B cell (primary cell): ENCODE measurements at regions not wholly inside any gene's neighbourhood (a gene's known extent, or its start where the extent isn't known, plus 50 kb on each side); places are given as distances from the start of the nearest gene placed in this dataset.
"Not testable (repeated sequence)": the region's sequence is repeated elsewhere in the genome, so short reads cannot be mapped to it uniquely, and the experiment has no call there.

Experiments
- ATAC-seq: fragments of 200-7000 bp; cut with Tn5 transposase; one replicate; pipeline ENCODE4 v1.10.0; 2021; ENCODE audit warnings: low read depth, mild to moderate bottlenecking, moderate number of reproducible peaks, moderate library complexity
- CTCF ChIA-PET: fragments of 350-600 bp; sonication (Branson Sonifier 250); formaldehyde crosslinking; loops from one replicate; lab custom pipeline; 2021; ENCODE audit warnings: antibody characterized with exemption, inconsistent platforms; lab: Charles Lee
- POLR2A ChIA-PET: fragments of 350-600 bp; sonication (Branson Sonifier 250); formaldehyde crosslinking; loops from one replicate; lab custom pipeline; 2021; ENCODE audit warnings: antibody characterized with exemption; lab: Charles Lee
- DNase-seq: peaks from one replicate; pipeline ENCODE4 v3.0.0; 2013
- H2AFZ ChIP-seq: 2 replicates; pipeline ENCODE4 v1.6.1; 2012; ENCODE audit warnings: mild to moderate bottlenecking, low read depth, low read length; ENCODE audit not compliant: insufficient read depth, poor library complexity, severe bottlenecking
- H3K27ac ChIP-seq, 2 donors: 1 replicate in 1 of 2; 2 replicates in 1 of 2; pipeline ENCODE4 v1.5.1; 2012 to 2013; ENCODE audit warnings: low read length in 2 of 2, mild to moderate bottlenecking in 2 of 2, moderate library complexity in 1 of 2
- H3K27me3 ChIP-seq, 4 experiments: fragments of 200-600 bp in 1 of 4; sonication (generic) in 1 of 4; replicated peaks in 1 of 4; 1 replicate in 2 of 4; 2 replicates in 2 of 4; pipeline versions ENCODE4 v1.6.1 to v1.7.0; 2013 to 2016; ENCODE audit warnings: low read length in 3 of 4, mild to moderate bottlenecking in 2 of 4, mixed read lengths in 1 of 4, moderate library complexity in 1 of 4; ENCODE audit not compliant: insufficient read depth in 4 of 4, control insufficient read depth in 3 of 4; ENCODE audit errors: control extremely low read depth in 1 of 4
- H3K36me3 ChIP-seq, 2 experiments: replicated peaks in 1 of 2; 1 replicate in 1 of 2; 2 replicates in 1 of 2; pipeline versions ENCODE4 v1.6.1 to v1.7.1; 2013; ENCODE audit warnings: low read length in 1 of 2; ENCODE audit not compliant: insufficient read depth in 2 of 2, control insufficient read depth in 1 of 2; ENCODE audit errors: control extremely low read depth in 1 of 2, extremely low read depth in 1 of 2
- H3K4me1 ChIP-seq, 2 donors: fragments of 200-600 bp in 1 of 2; sonication (generic) in 1 of 2; 1 replicate in 1 of 2; 2 replicates in 1 of 2; pipeline versions ENCODE4 v1.5.1 to v1.6.1; 2013 to 2017; ENCODE audit warnings: low read length in 2 of 2; ENCODE audit not compliant: control insufficient read depth in 2 of 2, insufficient read depth in 2 of 2
- H3K4me2 ChIP-seq: replicated peaks from 2 replicates; pipeline ENCODE3; 2012; ENCODE audit warnings: mild to moderate bottlenecking, low read depth, low read length; ENCODE audit not compliant: poor library complexity, severe bottlenecking
- H3K4me3 ChIP-seq, 5 experiments: fragments of 200-600 bp in 1 of 5; sonication (generic) in 1 of 5; 1 replicate in 3 of 5; 2 replicates in 2 of 5; pipeline versions ENCODE4 v1.5.1 to v1.7.0; 2011 to 2016; ENCODE audit warnings: low read length in 4 of 5, mild to moderate bottlenecking in 4 of 5, low read depth in 2 of 5, control low read depth in 1 of 5, moderate library complexity in 1 of 5; ENCODE audit not compliant: insufficient read depth in 1 of 5; ENCODE audit errors: control extremely low read depth in 1 of 5, extremely low read depth in 1 of 5
- H3K79me2 ChIP-seq: fragments of 200-600 bp; sonication (generic); one replicate; pipeline ENCODE4 v1.6.0; 2016; ENCODE audit warnings: low read length; ENCODE audit not compliant: control insufficient read depth, insufficient read depth
- H3K9ac ChIP-seq: fragments of 200-600 bp; sonication (generic); 2 replicates; pipeline ENCODE4 v1.6.1; 2017; ENCODE audit warnings: mild to moderate bottlenecking, low read length, moderate library complexity
- H3K9me3 ChIP-seq, 3 donors: one replicate each; pipeline versions ENCODE4 v1.6.1 to v1.7.1; 2013; ENCODE audit warnings: low read length in 2 of 3; ENCODE audit not compliant: control insufficient read depth in 2 of 3, insufficient read depth in 1 of 3; ENCODE audit errors: control extremely low read depth in 1 of 3
- H4K20me1 ChIP-seq: 2 replicates; pipeline ENCODE4 v1.6.0; 2012; ENCODE audit warnings: mild to moderate bottlenecking, low read length; ENCODE audit not compliant: insufficient read depth, control insufficient read depth, poor library complexity, severe bottlenecking
- H3K27ac Mint-ChIP-seq: one replicate; pipeline ENCODE4 v1.8.0; 2021; ENCODE audit warnings: mixed read lengths
- H3K27me3 Mint-ChIP-seq: one replicate; pipeline ENCODE4 v1.8.0; 2021; ENCODE audit warnings: mixed read lengths
- H3K4me1 Mint-ChIP-seq: one replicate; pipeline ENCODE4 v1.8.0; 2021; ENCODE audit warnings: mixed read lengths
- H3K4me3 Mint-ChIP-seq: one replicate; pipeline ENCODE4 v1.8.0; 2021; ENCODE audit warnings: mixed read lengths
- H3K9me3 Mint-ChIP-seq: one replicate; pipeline ENCODE4 v1.8.0; 2022; ENCODE audit warnings: mixed read lengths; ENCODE audit not compliant: insufficient read depth
- CTCF ChIP-seq: fragments of 200-600 bp; IDR thresholded peaks from one replicate; pipeline ENCODE4 v1.8.0; 2022; ENCODE audit warnings: antibody characterized with exemption, mild to moderate bottlenecking
- EZH2 ChIP-seq: IDR thresholded peaks from 2 replicates; pipeline ENCODE4 v1.6.1; 2012; ENCODE audit warnings: borderline replicate concordance, low read depth, mild to moderate bottlenecking, moderate library complexity, low read length; ENCODE audit not compliant: insufficient read depth, poor library complexity, severe bottlenecking
- WGBS: methylation state at CpG from one replicate; pipeline ENCODE4 v1.1.5; 2013; ENCODE audit warnings: missing lambda C conversion rate; ENCODE audit not compliant: insufficient coverage; 5-methylcytosine and 5-hydroxymethylcytosine counted together
- intact Hi-C: fragments of 100-400 bp; cut with micrococcal nuclease; formaldehyde crosslinking; loops from one replicate; pipeline ENCODE4 v1.10.0; 2022

- intact Hi-C loops, H3K27ac Mint-ChIP-seq, H3K36me3 ChIP-seq, H3K4me3 ChIP-seq, H3K9ac ChIP-seq, H3K27me3 Mint-ChIP-seq, H2AFZ ChIP-seq, CTCF ChIA-PET, ATAC-seq, H3K27me3 ChIP-seq, H3K9me3 Mint-ChIP-seq, DNase-seq, H4K20me1 ChIP-seq, POLR2A ChIA-PET, H3K27ac ChIP-seq, H3K4me2 ChIP-seq, H3K79me2 ChIP-seq, H3K4me1 ChIP-seq, H3K4me1 Mint-ChIP-seq, H3K4me3 Mint-ChIP-seq: not testable (repeated sequence)
- H3K9me3 ChIP-seq = peaks cover 3 to 26% (median 5%) of the 10 kb centered on the region in 3 donors
Measured at GRCh38 chr3:187475613-187476012, 107.4 kb downstream of the RTP4 start.

GRCh38 chr3:187473778-187474406 is 105.7 kb downstream of the RTP4 start:
- Histone ChIP-seq H3K9ac (no peak overlapping the region), H3K36me3 (no peaks in the 10 kb centered on the region), H3K27me3 (no peaks in the 10 kb centered on the region), H3K27ac (no peak overlapping the region), H3K4me3 (no peak overlapping the region), H3K9me3 (peaks cover 3 to 26% (median 5%) of the 10 kb centered on the region in 3 donors), H4K20me1 (no peaks in the 10 kb centered on the region), H2AFZ (no peak overlapping the region), H3K4me2 (no peak overlapping the region), H3K4me1 (no peaks in the 10 kb centered on the region), H3K79me2 (no peaks in the 10 kb centered on the region)
- TF ChIP-seq EZH2 (no peak), CTCF (no peak)
- intact Hi-C loops = no loop called here
- Mint-ChIP-seq H3K9me3 (peaks cover 4% of the 10 kb centered on the region), H3K27me3 (peaks cover 14% of the 10 kb centered on the region), H3K4me3 (no peak overlapping the region), H3K27ac (no peak overlapping the region), H3K4me1 (no peaks in the 10 kb centered on the region)
- CTCF ChIA-PET = no interaction called here
- ATAC-seq (no peak), DNase-seq (no peak)
- POLR2A ChIA-PET = no interaction called here
- no CpG with 5 or more reads among the region's 1 CpG for WGBS

GRCh38 chr3:187466306-187466705 is 98.1 kb downstream of the RTP4 start:
- H3K9me3 ChIP-seq, H3K36me3 ChIP-seq, H3K4me3 Mint-ChIP-seq, H3K9ac ChIP-seq, intact Hi-C loops, H3K4me2 ChIP-seq, H3K4me1 ChIP-seq, H3K27ac Mint-ChIP-seq, POLR2A ChIA-PET, CTCF ChIA-PET, ATAC-seq, H3K4me3 ChIP-seq, H2AFZ ChIP-seq, DNase-seq, H3K27ac ChIP-seq, H3K79me2 ChIP-seq, H3K27me3 ChIP-seq, H3K4me1 Mint-ChIP-seq, H4K20me1 ChIP-seq, H3K9me3 Mint-ChIP-seq: not testable (repeated sequence)
- 87% methylated on average over 2 of the region's 7 CpGs for WGBS
- H3K27me3 Mint-ChIP-seq = peaks cover 36% of the 10 kb centered on the region
